Stimulated activated CD4-positive, alpha-beta T cell treated with anti-CD3 and anti-CD28 coated beads, Interleukin-1b, Interleukin-23, amount 100 ng/mL, for 4 hours (primary cell): ENCODE measurements at regions not wholly inside any gene's neighbourhood (a gene's known extent, or its start where the extent isn't known, plus 50 kb on each side); places are given as distances from the start of the nearest gene placed in this dataset.
A peak's percentile ranks its signal among the peaks of the same experiment; 100 is the strongest.
"Not testable (repeated sequence)": the region's sequence is repeated elsewhere in the genome, so short reads cannot be mapped to it uniquely, and the experiment has no call there.

Experiments
- DNase-seq, 2 donors: peaks; one replicate each; pipeline ENCODE4 v3.0.0-alpha.2; 2020; ENCODE audit warnings: low read depth in 2 of 2

DNA sequence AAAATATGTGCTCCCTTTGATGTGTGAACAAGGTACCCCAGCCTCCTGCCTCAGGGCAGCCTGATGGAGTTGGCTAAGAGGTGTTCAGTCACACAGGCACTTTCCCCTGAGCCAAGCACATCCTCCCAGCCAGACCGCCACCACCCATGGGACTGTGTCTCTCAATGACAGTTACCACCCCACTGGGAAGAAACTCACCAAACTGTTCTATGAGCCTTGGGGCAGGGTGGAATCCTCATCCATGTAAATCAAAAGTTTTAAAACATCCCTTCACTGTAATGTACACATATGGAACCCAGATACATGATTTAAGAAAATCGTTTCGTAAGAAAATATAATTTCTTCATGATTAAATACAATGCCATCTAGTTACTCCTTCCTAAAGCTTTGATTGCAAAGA is 138.4 kb upstream of the LSM14A start:
- no peak for DNase-seq

DNA sequence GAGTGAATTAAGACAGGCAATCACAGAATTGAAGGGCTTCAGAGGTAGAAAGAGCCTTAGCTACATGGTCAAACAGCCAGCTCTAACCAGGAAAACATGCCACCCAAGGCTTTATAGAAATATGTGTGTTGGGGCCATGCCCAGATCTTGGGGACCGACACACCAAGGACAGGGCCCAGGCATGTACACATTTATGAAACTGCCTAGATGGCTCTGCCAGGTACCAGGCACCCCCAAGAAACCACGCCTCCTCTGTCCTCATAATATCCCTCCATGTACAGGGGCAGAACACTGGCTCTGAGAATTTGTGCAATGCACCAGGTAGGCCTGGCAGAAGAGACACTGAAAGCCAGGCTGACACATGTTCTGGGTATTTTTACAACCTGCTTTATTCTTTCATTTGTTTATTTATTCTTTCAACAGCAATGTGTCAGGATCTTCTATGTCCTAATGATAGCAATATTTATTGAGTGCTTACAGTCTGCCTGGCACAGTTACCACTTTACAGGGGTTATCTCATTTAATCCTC is 137.9 kb upstream of the LSM14A start:
- DNase-seq = no peak

DNA sequence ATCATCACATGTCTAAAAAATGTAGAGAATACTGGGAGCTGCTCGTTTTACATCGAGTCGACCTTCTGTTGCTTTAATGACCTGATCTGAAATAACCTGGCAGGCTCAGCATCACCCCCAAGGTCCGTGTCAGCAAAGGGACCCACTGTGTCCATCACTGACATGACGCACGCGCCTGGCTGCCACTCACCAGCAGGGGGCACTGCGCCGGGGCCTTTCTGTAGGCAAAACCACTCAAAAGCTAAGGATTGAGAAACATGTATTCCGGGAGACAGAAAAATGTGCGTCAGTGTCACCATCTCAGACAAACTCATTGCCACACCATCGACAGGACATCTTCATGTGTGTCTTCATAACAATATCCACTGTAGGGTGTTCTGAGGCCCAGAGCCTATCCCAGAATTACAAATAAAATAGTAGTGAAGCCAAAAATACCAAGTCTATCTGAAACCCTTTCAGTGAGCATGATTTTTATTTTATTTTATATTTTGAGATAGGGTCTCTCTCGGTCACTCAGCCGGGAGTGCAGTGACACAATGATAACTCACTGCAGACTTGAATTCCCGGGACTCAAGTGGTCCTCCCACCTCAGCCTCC is 130.3 kb upstream of the LSM14A start:
- DNase-seq = peak; percentile 66 to 68

DNA sequence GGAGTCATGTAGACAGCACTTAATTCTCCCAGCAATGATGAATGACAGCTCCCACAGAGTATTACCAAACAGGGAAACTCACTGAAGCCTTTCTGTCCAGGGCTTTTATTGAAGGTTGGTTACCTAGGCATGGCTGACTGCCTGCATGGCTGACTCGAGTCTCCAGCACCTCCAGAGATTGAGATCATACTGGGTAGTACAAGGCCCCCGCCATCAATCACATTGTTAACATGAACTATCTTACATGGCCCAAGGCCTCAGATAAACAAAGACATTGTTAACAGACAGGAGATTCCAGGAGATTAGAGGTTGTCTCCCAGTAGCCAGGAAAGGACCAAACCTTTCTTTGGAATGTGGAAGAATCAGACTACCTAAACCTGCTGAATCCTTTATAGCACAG is 128.3 kb upstream of the LSM14A start:
- DNase-seq = no peak

DNA sequence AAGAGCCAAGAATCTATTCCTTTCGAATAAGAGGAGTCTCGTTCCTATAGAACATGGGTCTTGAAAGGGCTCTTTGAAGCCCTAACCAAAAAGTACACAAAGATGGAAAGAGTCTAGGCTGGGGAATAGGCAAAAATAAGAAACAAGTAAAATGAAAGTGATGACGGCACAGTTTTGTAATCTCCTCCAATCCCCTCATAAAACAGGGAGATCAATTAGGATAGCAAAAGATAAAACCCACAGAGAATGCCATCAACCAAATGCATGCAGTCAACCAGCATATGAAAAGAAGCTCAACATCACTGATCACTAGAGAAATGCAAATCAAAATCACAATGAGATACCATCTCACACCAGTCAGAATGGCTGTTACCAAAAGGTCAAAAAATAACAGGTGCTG is 122.4 kb upstream of the LSM14A start:
- no peak for DNase-seq

DNA sequence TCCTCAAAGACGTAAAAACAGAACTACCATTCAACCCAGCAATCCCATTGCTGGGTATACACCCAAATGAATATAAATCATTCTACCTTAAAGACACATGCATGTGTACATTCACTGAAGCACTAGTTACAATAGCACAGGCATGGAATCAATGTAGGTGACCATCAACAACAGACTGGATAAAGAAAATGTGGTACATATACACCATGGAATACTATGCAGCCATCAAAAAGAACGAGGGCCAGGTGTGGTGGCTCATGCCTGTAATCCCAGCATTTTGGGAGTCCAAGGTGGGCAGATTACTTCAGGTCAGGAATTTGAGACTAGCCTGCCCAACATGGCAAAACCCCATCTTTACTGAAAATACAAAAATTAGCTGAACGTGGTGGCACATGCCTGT is 121.9 kb upstream of the LSM14A start:
- DNase-seq = not testable (repeated sequence)

DNA sequence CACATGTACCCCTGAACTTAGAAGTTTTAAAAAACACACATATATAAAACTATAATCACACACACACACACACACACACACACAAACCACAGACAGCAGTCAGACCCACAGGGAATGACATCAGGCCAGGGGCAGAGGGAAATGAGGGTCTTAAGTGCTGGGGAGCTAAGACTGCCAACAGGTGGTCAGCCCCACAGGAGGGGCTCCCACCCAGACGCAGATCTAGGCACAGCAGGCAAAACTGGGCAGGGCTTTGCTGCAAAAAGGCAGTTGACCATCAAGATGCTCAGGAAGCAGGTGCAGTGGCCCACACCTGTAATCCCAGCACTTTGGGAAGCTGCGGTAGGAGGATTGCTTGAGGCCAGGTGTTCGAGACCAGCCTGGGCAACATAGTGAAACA is 121.0 kb upstream of the LSM14A start:
- no peak for DNase-seq

DNA sequence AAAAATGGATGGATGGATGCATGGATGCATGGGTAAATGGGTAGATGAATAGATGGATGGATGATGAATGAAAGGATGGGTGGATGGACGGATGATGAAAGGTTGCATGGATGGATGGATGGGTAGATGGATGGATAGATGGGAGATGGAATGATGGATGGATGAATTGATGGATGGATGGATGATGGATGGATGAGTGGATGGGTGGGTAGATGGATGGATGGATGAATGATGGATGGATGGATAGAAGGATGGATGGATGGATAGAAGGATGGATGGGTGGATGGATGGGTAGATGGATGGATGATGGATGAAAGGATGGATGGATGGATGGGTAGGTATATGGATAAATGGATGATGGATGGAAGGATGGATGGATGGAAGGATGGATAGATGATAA is 115.1 kb upstream of the LSM14A start:
- DNase-seq = no peak

DNA sequence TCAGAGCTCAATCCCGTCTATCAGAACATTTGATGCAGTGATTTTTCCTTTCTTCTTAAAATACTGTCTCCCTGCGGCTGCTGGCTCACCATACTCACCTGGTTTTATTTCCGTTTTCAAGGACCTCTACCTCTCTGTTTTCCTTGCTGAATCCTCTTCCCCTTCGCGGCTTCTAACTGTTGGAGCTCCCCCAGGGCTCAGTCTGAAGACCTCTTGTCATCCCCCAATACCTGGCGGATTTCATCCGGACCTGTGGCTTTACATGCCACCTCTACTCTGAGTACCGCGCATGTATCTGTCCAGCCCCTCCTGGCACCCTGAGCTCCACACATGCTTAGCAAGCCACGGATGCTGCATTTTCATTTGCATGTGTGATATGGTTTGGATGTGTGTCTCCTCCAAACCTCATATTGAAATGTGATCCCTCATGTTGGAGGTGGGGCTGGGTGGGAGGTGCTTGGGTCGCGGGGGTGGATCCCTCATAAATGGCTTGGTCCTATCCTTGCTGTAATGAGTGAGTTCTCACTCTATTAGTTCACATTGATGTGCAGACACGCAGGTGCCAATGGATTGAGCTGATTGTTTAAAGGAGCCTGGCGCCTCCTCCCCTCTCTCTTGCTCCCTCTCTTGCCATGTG is 106.2 kb upstream of the LSM14A start:
- no peak for DNase-seq

DNA sequence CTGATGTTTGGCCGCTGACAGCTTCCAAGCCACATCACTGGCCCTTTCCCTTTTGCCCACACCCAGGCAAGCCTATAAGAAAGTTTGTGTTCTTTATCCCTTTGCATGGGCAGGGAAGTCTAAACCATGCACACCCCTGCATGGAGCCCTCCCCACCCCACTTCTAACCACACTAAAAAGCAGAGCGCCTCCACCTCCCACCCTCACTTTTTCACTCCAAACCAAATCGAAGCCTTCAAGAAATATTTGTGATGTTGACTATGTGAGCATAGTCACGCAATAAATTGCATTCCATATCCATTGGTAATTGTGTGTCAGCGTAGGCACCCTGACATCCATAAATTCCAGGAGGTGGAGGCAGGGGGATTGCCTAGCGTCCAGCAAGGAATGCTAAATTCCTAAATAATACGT is 104.4 kb upstream of the LSM14A start:
- DNase-seq = no peak

DNA sequence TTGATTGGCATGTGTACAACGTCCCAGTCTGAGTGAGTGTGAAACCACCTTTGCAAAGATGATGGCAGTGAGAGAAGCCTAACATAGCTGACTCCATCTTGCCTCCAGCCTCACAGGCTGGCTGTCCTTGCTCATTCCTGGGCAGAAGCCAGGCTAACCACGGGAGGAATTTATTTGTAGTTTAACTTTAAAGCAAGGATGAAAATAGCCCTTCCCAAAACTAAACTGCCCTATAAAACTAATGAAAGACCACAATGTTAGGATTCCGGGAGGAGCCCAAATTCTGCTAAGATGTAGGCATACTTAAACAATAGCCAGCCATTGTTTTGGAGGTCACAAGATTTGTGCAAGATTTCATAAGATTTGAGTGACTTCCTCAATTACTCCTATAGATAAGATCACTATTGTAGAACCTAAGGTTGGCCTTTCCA is 96.6 kb upstream of the LSM14A start:
- DNase-seq = no peak

DNA sequence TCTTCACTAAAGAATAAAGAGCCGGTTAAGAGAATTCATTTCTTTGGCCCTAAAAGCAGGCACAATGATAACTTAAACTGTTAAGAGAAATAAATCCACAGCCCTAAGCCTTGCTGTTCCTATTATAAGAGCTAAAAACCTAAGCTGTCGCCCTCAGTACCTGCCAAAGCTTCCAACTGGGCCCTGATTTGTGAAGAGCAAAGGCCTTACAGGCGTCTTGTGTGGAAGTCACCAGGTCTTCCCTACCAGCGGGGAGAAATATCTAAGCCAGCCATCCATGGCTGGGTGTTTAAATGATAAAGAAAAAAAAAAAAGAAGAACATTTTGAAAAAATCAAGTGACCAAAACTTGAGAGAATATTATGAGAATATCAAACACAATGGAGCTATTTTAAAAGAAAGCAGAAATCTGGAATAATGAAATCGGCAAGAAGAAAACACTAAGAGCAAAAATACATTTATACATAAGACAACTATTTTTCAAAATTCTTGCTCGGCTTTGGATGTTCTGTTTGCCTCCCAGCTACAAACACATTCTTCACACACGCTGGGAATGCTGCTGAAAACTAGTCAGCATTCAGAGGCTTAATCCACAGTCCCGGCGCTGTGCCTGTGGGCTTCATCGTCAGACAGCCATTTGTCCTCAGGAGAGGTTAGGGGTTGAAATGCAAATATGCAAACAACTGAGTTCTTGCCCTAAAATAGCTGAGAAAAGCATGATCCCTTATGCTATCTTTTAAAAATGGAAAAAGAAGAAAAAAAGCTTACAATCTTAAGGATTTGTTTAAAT is 89.8 kb upstream of the LSM14A start:
- DNase-seq = no peak

DNA sequence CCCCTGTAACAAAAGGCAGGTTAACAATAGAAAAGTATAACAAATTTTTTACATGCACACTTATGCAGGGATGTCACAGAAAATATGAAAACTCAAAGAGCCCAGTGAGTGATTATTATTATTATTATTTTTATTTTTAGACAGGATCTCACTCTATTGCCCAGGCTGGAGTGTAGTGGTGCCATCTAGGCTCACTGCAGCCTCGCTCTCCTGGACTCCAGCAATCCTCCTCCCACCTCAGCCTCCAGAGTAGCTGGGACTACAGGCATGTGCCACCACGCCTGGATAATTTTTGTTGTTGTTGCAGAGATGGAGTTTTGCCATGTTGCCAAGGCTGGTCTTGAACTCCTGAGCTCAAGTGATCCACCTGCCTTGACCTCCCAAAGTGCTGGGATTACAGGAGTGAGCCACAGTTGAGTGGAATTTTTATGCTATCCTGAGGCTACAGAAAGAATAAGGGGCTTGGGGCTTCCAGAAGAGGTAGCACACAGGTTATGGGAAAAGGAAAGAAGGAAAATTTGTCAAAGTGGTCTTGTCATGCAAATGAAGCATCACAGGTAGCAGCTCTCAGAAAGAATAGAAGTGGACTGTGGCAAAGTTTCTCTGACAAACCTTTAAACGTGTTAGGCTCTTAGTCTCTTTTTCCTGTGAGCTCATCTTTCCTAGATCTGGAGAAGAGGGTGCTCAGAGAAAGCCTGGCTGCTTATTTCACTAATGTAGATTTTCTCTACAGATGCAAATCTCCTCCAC is 87.7 kb upstream of the LSM14A start:
- no peak for DNase-seq

DNA sequence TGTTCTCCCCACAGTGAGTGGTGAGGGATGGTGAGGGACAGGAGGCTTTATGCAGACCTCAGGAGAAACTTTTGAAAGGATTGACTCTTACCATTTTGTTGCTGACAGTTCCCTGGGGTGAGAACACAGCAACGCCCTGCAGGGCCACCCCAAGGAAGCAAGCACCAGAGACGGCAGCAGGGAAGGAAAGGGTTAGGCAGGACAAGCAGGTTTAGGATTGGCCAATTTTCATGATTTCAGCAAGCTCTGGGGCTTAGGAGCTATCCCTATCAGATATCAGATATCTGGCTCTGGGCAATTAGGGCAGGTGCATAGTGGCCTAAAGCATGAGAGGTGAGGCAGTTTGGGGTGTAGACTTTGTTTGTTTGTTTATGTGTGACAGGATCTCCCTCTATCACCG is 87.0 kb upstream of the LSM14A start:
- no peak for DNase-seq

DNA sequence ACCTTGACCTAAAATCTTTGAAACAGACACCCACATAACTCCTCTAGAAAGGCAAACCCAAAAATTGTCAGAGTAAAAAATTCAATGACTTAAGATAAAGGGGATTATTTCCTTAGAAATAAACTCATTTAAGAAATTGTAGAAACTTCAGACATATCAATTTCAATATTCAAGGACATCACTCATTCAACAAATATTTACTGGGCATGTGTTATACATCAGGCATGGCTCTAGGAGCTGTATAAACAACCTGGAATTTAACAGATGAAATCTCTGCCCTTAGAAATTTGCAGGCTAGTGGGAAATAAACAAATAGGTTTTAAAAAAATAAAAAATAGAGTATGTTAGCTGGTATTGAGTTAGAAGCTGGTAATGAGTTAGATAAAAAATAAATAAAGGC is 84.0 kb upstream of the LSM14A start:
- no peak for DNase-seq

DNA sequence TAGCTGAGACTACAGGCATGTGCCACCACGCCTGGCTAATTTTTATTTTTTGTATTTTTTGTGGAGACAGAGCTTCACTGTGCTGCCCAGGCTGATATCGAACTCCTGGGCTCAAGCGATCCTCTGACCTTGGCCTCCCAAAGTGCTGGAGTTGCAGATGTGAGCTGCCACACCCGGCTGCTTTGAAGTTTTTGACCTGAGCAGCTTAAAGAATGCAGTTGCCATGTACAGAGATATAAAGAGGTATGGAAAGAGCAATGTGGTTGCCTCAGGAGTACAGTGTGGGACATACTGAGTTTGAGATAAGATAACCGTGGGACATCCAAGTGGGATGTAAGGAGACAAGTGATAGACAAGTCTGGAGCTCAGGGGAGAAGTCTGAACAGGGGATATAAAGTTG is 82.7 kb upstream of the LSM14A start:
- no peak for DNase-seq

DNA sequence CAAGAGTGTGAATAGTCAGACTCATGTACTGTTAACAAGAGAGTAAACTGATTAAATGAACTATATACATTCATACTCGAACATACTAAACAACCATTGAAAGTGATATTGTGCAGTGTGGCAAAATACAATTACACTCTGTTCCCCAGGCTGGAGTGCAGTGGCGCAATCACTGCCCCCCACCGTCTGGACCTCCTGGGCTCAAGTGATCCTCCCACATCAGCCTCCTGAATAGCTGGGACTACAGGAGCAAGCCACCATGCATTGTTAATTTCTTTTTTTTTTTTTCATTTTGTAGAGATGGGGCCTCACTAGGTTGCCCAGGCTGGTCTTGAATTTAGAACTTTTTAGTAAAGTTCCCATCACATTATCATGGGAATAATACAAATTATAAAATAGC is 77.3 kb upstream of the LSM14A start:
- no peak for DNase-seq

DNA sequence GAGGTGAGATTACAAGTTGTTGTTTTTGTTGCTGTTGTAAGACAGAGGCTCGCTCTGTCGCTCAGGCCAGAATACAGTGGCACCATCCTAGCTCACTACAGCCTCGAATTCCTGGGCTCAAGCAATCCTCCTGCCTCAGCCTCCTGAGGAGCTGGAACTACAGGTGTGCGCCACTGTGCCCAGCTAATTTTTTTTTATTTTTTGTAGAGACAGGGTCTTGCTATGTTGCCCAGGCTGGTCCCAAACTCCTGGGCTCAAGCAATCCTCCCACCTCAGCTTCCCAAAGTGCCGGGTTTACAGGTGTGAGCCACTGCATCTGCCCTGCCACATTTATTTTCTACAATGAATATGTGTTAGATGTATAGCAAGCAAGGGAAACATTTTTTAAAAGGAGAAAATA is 76.9 kb upstream of the LSM14A start:
- DNase-seq = not testable (repeated sequence)

DNA sequence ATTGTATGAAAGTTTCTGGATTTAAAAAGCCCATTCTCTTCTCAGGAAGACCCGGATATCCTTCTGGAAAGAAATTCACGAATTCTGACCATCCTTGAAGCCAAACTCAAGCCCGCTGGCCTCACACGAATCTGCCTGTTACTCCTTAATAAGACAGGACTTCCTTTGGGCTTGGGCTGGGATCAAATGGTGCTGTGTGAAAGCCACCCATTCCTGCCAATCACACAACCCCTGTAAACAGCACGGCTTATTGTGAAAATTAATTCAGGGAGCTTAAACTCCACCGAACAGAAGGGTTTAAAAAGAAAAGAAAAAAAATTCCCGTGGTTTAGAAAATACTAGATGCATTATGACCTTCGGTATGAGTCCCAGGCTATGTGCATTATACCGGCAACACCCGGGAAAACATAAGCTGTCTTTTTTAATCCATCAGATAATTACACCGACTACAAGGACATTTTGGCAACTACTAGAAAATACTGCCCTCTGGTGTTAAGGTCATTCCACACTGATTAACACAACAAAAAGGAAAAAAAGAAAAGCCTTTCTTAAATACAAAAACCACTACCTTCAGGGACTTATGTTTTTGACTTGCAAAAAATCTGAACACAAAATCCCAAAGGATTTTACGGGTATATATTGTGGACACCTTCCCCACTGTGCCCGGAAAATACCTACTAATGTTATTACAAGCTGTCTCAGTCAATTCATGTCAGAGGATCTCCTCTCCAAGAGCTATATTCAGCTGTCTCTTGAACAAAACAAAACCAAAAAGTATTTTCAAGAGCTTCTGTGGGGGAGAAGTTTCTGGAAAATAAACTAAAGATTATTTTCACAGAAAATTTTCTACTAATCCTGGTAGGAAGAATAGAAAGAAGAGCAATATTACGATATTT is 76.0 kb upstream of the LSM14A start:
- DNase-seq = no peak

DNA sequence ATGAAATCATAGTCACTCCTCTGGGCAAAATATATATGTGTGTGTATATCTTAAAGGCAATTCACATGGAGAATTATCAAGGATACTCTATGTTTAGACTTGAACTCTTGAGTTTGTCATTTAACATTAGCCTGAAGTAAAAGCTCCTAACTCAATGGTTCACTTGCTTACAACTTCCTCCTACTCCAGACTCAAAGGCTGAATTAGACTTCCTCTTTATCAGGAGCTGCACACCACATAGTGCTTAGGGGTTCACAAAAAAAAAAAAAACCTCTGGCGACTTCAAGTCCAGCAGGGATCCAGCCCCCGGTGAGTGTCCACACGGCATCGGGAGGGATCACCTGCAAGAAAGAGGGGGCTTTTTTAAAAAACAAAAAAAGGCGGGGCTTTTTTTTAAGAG is 68.2 kb upstream of the LSM14A start:
- DNase-seq = no peak

DNA sequence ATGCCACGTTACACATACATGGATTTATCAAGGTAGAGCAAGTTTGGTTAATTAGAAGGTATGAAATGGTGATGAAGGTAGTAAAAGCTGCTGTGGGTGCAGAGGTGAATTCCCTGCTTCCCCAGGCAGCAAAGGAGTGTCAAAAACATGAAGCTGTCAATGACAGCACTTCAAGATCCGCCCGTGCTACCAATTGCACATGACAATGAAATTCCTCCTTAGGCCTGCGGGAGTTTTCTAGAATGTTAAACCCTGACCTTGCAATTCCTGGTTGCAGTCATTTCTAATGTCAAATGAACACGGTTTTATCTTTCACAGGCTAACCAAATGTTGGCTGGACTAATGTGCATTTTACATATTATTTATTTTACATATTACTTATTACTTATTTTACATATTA is 67.7 kb upstream of the LSM14A start:
- DNase-seq = no peak
